ENCODE measurements at regions not wholly inside any gene's neighbourhood (a gene's known extent, or its start where the extent isn't known, plus 50 kb on each side); places are given as distances from the start of the nearest gene placed in this dataset.

- H3K4me3 ChIP-seq (ENCODE audit: low read depth, low read length), result no peak overlapping the region
- TF ChIP-seq CTCF (IDR thresholded peaks at IDR 0.05; ENCODE audit: low read depth, low read length, missing control alignments), result no peak
- DNase-seq (ENCODE audit: low read depth), result no peak
Observed at GRCh38 chr13:68234274-68234673, 1004.1 kb upstream of the PCDH9 start.

GRCh38 chr13:68232351-68233130 lies 1002.4 kb upstream of the PCDH9 start:
- no peak overlapping the region for H3K4me3 ChIP-seq (ENCODE audit: low read depth, low read length)
- no peak for TF ChIP-seq CTCF (IDR thresholded peaks at IDR 0.05; ENCODE audit: low read depth, low read length, missing control alignments)
- DNase-seq (ENCODE audit: low read depth), result no peak

- no peak overlapping the region for H3K4me3 ChIP-seq (ENCODE audit: low read depth, low read length)
- no peak for TF ChIP-seq CTCF (IDR thresholded peaks at IDR 0.05; ENCODE audit: low read depth, low read length, missing control alignments)
- DNase-seq (ENCODE audit: low read depth), result no peak
Observed at GRCh38 chr13:68214691-68215415, 984.7 kb upstream of the PCDH9 start.

- no peak for TF ChIP-seq CTCF (IDR thresholded peaks at IDR 0.05; ENCODE audit: low read depth, low read length, missing control alignments)
- H3K4me3 ChIP-seq (ENCODE audit: low read depth, low read length), result no peak overlapping the region
- DNase-seq (ENCODE audit: low read depth), result no peak
Observed at GRCh38 chr13:68199271-68199670, 969.1 kb upstream of the PCDH9 start.

GRCh38 chr13:68190818-68191217 lies 960.7 kb upstream of the PCDH9 start:
- H3K4me3 ChIP-seq (ENCODE audit: low read depth, low read length), result no peak overlapping the region
- no peak for TF ChIP-seq CTCF (IDR thresholded peaks at IDR 0.05; ENCODE audit: low read depth, low read length, missing control alignments)
- DNase-seq (ENCODE audit: low read depth), result no peak

GRCh38 chr13:68185444-68186141 lies 955.5 kb upstream of the PCDH9 start:
- no peak for TF ChIP-seq CTCF (IDR thresholded peaks at IDR 0.05; ENCODE audit: low read depth, low read length, missing control alignments)
- no peak overlapping the region for H3K4me3 ChIP-seq (ENCODE audit: low read depth, low read length)
- DNase-seq (ENCODE audit: low read depth), result no peak

Measured in GM12864 (cell line).